ENCODE measurements at regions not wholly inside any gene's neighbourhood (a gene's known extent, or its start where the extent isn't known, plus 50 kb on each side); places are given as distances from the start of the nearest gene placed in this dataset.

DNA sequence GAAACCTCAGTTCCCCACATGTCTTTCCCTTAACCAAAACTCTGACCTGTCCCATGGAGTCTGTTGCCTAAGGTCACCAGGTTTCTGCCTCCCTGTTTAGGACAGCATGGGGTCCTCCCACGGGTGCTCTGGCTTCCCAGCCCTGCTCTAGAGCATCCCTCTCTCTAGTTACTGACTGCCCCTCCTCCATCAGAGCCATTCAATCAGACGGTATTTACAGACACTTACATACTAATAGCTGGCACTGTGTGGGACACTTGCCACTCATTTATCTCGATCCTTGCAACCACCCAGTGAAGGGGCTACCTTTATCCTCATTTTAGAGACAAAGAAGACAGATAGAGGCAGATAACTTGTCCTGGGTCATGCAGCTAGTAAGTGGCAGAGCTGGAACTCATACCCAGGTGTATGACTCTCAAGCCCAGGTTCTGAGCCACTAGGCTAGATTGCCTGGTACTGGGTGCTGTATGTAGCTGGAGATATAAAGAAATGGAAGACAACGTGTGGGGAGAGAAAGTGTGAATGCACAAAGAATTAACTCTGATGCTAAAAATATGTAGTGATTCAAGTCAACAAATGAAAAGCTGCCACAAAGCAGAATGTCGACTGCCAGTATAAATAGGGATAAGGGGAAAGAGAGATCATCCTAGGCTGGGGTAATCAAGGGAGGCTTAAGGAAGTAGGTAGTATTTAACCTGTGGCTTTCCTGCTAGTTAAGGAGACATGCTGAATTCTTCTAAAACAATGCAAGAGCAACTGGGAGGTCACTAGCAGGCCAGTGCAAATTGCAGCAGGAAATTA is 52.5 kb upstream of the PDE8B start:
- H3K36me3 ChIP-seq (replicated peaks), result no peaks in the 10 kb centered on the region
- no peaks in the 10 kb centered on the region for H3K27me3 ChIP-seq (replicated peaks)
- no peak for DNase-seq
- H3K27ac ChIP-seq, result no peak overlapping the region
- no peak for TF ChIP-seq CTCF (IDR thresholded peaks at IDR 0.05; ENCODE audit: low read depth, low read length, missing control alignments)
- H3K4me3 ChIP-seq (ENCODE audit: low read depth, low read length), result no peak overlapping the region
- in situ Hi-C loops (cut with HindIII; ENCODE audit: low pct_ligation_motif_present, low sequenced_read_pairs), result no loop called here

- Histone ChIP-seq H3K27me3 (replicated peaks) (no peaks in the 10 kb centered on the region), H3K36me3 (replicated peaks) (no peaks in the 10 kb centered on the region), H3K4me3 (ENCODE audit: low read depth, low read length) (no peak overlapping the region), H3K27ac (no peak overlapping the region)
- in situ Hi-C loops (cut with HindIII; ENCODE audit: low pct_ligation_motif_present, low sequenced_read_pairs), result no loop called here
- no peak for TF ChIP-seq CTCF (IDR thresholded peaks at IDR 0.05; ENCODE audit: low read depth, low read length, missing control alignments)
- no peak for DNase-seq
Observed at GRCh38 chr5:77156379-77156778, 54.1 kb upstream of the PDE8B start.

DNA sequence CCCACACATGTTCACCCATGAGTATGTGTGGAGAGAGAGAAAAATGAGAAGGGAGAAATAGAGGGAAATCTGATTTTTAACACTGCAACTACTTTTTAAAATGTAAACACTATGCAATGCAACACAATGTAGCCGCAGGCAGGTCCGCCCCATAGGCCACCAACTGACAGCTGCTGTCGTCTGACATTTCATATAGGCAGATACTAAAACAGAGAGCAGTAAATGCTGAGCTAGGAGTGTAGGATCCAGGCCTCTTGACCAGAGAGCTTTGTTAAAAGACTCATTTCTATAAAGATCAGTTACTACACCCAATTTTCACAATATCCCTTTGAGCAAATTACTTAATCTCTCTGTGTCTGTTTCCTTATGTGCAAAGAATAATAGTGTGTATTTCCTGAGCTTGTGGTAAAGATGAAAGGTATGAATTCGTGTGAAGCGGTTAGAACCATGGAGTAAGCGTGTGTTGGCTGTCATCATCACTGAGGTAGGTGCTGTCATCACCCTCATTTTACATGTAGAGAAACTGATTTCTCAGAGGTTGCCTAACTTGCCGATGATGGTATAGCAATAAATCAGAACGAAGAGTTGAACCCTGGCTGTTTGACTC is 55.2 kb upstream of the PDE8B start:
- H3K36me3 ChIP-seq (replicated peaks), result no peaks in the 10 kb centered on the region
- in situ Hi-C loops (cut with HindIII; ENCODE audit: low pct_ligation_motif_present, low sequenced_read_pairs), result no loop called here
- no peaks in the 10 kb centered on the region for H3K27me3 ChIP-seq (replicated peaks)
- TF ChIP-seq CTCF (IDR thresholded peaks at IDR 0.05; ENCODE audit: low read depth, low read length, missing control alignments), result no peak
- no peak for DNase-seq
- no peak overlapping the region for H3K4me3 ChIP-seq (ENCODE audit: low read depth, low read length)
- H3K27ac ChIP-seq, result no peak overlapping the region

DNA sequence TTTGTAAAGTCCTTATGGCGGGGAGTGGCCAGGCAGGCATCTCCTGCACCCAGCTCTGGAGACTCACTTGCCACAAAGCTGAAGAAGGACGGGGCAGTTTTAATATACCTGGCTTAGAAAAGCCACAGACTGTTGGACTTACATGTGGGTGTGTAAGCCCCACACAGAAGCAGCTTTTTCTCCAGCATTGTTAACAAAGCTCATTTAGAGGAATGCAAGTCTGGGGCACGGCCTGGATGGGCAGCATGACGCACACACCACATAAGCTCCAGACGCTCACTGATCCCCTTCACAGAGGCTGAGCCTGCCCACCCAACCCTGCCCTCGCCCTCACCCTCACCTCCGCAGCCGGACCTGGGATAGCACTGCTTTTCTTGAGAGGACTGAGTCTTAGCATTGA is 58.0 kb upstream of the PDE8B start:
- in situ Hi-C loops (cut with HindIII; ENCODE audit: low pct_ligation_motif_present, low sequenced_read_pairs), result no loop called here
- H3K4me3 ChIP-seq (ENCODE audit: low read depth, low read length), result no peak overlapping the region
- no peak for DNase-seq
- no peak overlapping the region for H3K27ac ChIP-seq
- H3K27me3 ChIP-seq (replicated peaks), result no peaks in the 10 kb centered on the region
- H3K36me3 ChIP-seq (replicated peaks), result no peaks in the 10 kb centered on the region
- no peak for TF ChIP-seq CTCF (IDR thresholded peaks at IDR 0.05; ENCODE audit: low read depth, low read length, missing control alignments)

- in situ Hi-C loops (cut with HindIII; ENCODE audit: low pct_ligation_motif_present, low sequenced_read_pairs), result no loop called here
- TF ChIP-seq CTCF (IDR thresholded peaks at IDR 0.05; ENCODE audit: low read depth, low read length, missing control alignments), result no peak
- no peak overlapping the region for H3K4me3 ChIP-seq (ENCODE audit: low read depth, low read length)
- H3K27me3 ChIP-seq (replicated peaks), result no peaks in the 10 kb centered on the region
- DNase-seq, result no peak
- H3K27ac ChIP-seq, result no peak overlapping the region
- H3K36me3 ChIP-seq (replicated peaks), result no peaks in the 10 kb centered on the region
Observed at GRCh38 chr5:77151501-77151900, 59.0 kb upstream of the PDE8B start.
